Activated B cell treated with CpG ODN at 0.5 μM for 24 hours (primary cell): ENCODE measurements at regions not wholly inside any gene's neighbourhood (a gene's known extent, or its start where the extent isn't known, plus 50 kb on each side); places are given as distances from the start of the nearest gene placed in this dataset.

Experiments used
- ATAC-seq: fragments of 200-7000 bp; cut with Tn5 transposase; one replicate; pipeline ENCODE4 v1.10.0; 2021; ENCODE audit warnings: low read depth, mild to moderate bottlenecking, moderate library complexity
- CTCF ChIA-PET: fragments of 350-600 bp; sonication (Branson Sonifier 250); formaldehyde crosslinking; loops from one replicate; lab custom pipeline; 2021; ENCODE audit warnings: antibody characterized with exemption; lab: Charles Lee
- POLR2A ChIA-PET: fragments of 350-600 bp; sonication (Branson Sonifier 250); formaldehyde crosslinking; loops from one replicate; lab custom pipeline; 2021; ENCODE audit warnings: antibody characterized with exemption; lab: Charles Lee
- DNase-seq: peaks from one replicate; pipeline ENCODE4 v3.0.0; 2022
- H3K27ac Mint-ChIP-seq: one replicate; pipeline ENCODE4 v1.8.0; 2020; ENCODE audit warnings: mixed read lengths
- H3K27me3 Mint-ChIP-seq: one replicate; pipeline ENCODE4 v1.8.0; 2021; ENCODE audit warnings: mixed read lengths
- H3K36me3 Mint-ChIP-seq: one replicate; pipeline ENCODE4 v1.8.0; 2021; ENCODE audit warnings: low read depth, mixed read lengths
- H3K4me1 Mint-ChIP-seq: one replicate; pipeline ENCODE4 v1.8.0; 2021; ENCODE audit warnings: mixed read lengths
- H3K4me3 Mint-ChIP-seq: one replicate; pipeline ENCODE4 v1.8.0; 2020; ENCODE audit warnings: mild to moderate bottlenecking, mixed read lengths
- H3K9me3 Mint-ChIP-seq: one replicate; pipeline ENCODE4 v1.8.0; 2020; ENCODE audit warnings: mixed read lengths
- CTCF ChIP-seq: fragments of 200-600 bp; IDR thresholded peaks from one replicate; pipeline ENCODE4 v1.8.0; 2022; ENCODE audit warnings: antibody characterized with exemption, mild to moderate bottlenecking
- intact Hi-C: fragments of 100-400 bp; cut with micrococcal nuclease; formaldehyde crosslinking; loops from one replicate; pipeline ENCODE4 v1.15.1; 2024

- ChIA-PET POLR2A (no interaction called here), CTCF (no interaction called here)
- intact Hi-C loops, result no loop called here
- no peak for TF ChIP-seq CTCF
- Mint-ChIP-seq H3K4me3 (no peak overlapping the region), H3K27me3 (no peaks in the 10 kb centered on the region), H3K36me3 (no peaks in the 10 kb centered on the region), H3K27ac (no peak overlapping the region), H3K9me3 (peaks cover 10% of the 10 kb centered on the region), H3K4me1 (no peaks in the 10 kb centered on the region)
- ATAC-seq (no peak), DNase-seq (no peak)
Measured at GRCh38 chr11:80167766-80168165, 726.9 kb upstream of the TENM4 start.

GRCh38 chr11:80165744-80166143 lies 724.9 kb upstream of the TENM4 start:
- no peak for TF ChIP-seq CTCF
- no peak overlapping the region for H3K27ac Mint-ChIP-seq
- no peak for ATAC-seq
- H3K4me3 Mint-ChIP-seq, result no peak overlapping the region
- no peak for DNase-seq
- H3K4me1 Mint-ChIP-seq, result no peaks in the 10 kb centered on the region
- no peaks in the 10 kb centered on the region for H3K36me3 Mint-ChIP-seq
- ChIA-PET CTCF (no interaction called here), POLR2A (no interaction called here)
- intact Hi-C loops, result no loop called here
- H3K9me3 Mint-ChIP-seq, result peaks cover 6% of the 10 kb centered on the region
- no peaks in the 10 kb centered on the region for H3K27me3 Mint-ChIP-seq

- CTCF ChIA-PET, result no interaction called here
- no peaks in the 10 kb centered on the region for H3K36me3 Mint-ChIP-seq
- no peaks in the 10 kb centered on the region for H3K27me3 Mint-ChIP-seq
Measured at GRCh38 chr11:80163441-80163840, 722.6 kb upstream of the TENM4 start.

GRCh38 chr11:80163011-80163410 lies 722.2 kb upstream of the TENM4 start:
- intact Hi-C loops, result no loop called here
- Mint-ChIP-seq H3K9me3 (no peaks in the 10 kb centered on the region), H3K4me1 (no peaks in the 10 kb centered on the region), H3K36me3 (no peaks in the 10 kb centered on the region), H3K27me3 (no peaks in the 10 kb centered on the region), H3K27ac (no peak overlapping the region), H3K4me3 (no peak overlapping the region)
- ChIA-PET POLR2A (no interaction called here), CTCF (no interaction called here)
- DNase-seq, result no peak
- ATAC-seq, result no peak
- TF ChIP-seq CTCF, result no peak

More at GRCh38 chr11:80163441-80163840, 722.6 kb upstream of the TENM4 start:
- intact Hi-C loops, result no loop called here
- no peaks in the 10 kb centered on the region for H3K9me3 Mint-ChIP-seq
- no peak for TF ChIP-seq CTCF
- no peak overlapping the region for H3K27ac Mint-ChIP-seq
- no peaks in the 10 kb centered on the region for H3K4me1 Mint-ChIP-seq
- ATAC-seq (no peak), DNase-seq (no peak)
- POLR2A ChIA-PET, result no interaction called here
- H3K4me3 Mint-ChIP-seq, result no peak overlapping the region

GRCh38 chr11:80162387-80162786 lies 721.6 kb upstream of the TENM4 start:
- no peak overlapping the region for H3K4me3 Mint-ChIP-seq
- ATAC-seq (no peak), DNase-seq (no peak)
- H3K4me1 Mint-ChIP-seq, result no peaks in the 10 kb centered on the region
- no peaks in the 10 kb centered on the region for H3K27me3 Mint-ChIP-seq
- no peaks in the 10 kb centered on the region for H3K36me3 Mint-ChIP-seq
- CTCF ChIA-PET, result no interaction called here
- TF ChIP-seq CTCF, result no peak
- intact Hi-C loops, result no loop called here
- no peak overlapping the region for H3K27ac Mint-ChIP-seq
- POLR2A ChIA-PET, result no interaction called here
- H3K9me3 Mint-ChIP-seq, result no peaks in the 10 kb centered on the region
